ENCODE measurements at regions not wholly inside any gene's neighbourhood (a gene's known extent, or its start where the extent isn't known, plus 50 kb on each side); places are given as distances from the start of the nearest gene placed in this dataset.

- Histone ChIP-seq H3K4me3 (no peak overlapping the region), H3K36me3 (ENCODE audit: low read depth) (no peaks in the 10 kb centered on the region), H3K4me1 (ENCODE audit: low read depth) (no peaks in the 10 kb centered on the region), H3K9me3 (no peaks in the 10 kb centered on the region)
- TF ChIP-seq CTCF (IDR thresholded peaks at IDR 0.05), result no peak
- DNase-seq (no peak), ATAC-seq (no peak)
- intact Hi-C loops (cut with DNase I, micrococcal nuclease), result no loop called here
These were observed 159.6 kb downstream of the NXNL2 start for GRCh38 chr9:88694625-88695024.

GRCh38 chr9:88696501-88696900 is 161.5 kb downstream of the NXNL2 start:
- H3K4me1 ChIP-seq (ENCODE audit: low read depth), result no peaks in the 10 kb centered on the region
- intact Hi-C loops (cut with DNase I, micrococcal nuclease), result no loop called here
- no peak for DNase-seq
- ATAC-seq, result no peak
- no peaks in the 10 kb centered on the region for H3K36me3 ChIP-seq (ENCODE audit: low read depth)
- no peak overlapping the region for H3K4me3 ChIP-seq
- TF ChIP-seq CTCF (IDR thresholded peaks at IDR 0.05), result no peak
- H3K9me3 ChIP-seq, result no peaks in the 10 kb centered on the region

- ATAC-seq, result no peak
- H3K9me3 ChIP-seq, result no peaks in the 10 kb centered on the region
These were observed 162.9 kb downstream of the NXNL2 start for GRCh38 chr9:88697764-88698432.

GRCh38 chr9:88702985-88703384 is 168.0 kb downstream of the NXNL2 start:
- H3K4me3 ChIP-seq, result no peak overlapping the region
- intact Hi-C loops (cut with DNase I, micrococcal nuclease), result no loop called here
- no peaks in the 10 kb centered on the region for H3K4me1 ChIP-seq (ENCODE audit: low read depth)
- TF ChIP-seq CTCF (IDR thresholded peaks at IDR 0.05), result no peak
- ATAC-seq (no peak), DNase-seq (no peak)
- H3K36me3 ChIP-seq (ENCODE audit: low read depth), result no peaks in the 10 kb centered on the region
- no peaks in the 10 kb centered on the region for H3K9me3 ChIP-seq

More at GRCh38 chr9:88697764-88698432, 162.9 kb downstream of the NXNL2 start:
- no peaks in the 10 kb centered on the region for H3K36me3 ChIP-seq (ENCODE audit: low read depth)
- no peak for DNase-seq
- no peak for TF ChIP-seq CTCF (IDR thresholded peaks at IDR 0.05)
- H3K4me1 ChIP-seq (ENCODE audit: low read depth), result no peaks in the 10 kb centered on the region
- no peak overlapping the region for H3K4me3 ChIP-seq
- intact Hi-C loops (cut with DNase I, micrococcal nuclease), result no loop called here

- no peaks in the 10 kb centered on the region for H3K9me3 ChIP-seq
- DNase-seq, result no peak
- no peak for ATAC-seq
- intact Hi-C loops (cut with DNase I, micrococcal nuclease), result no loop called here
- H3K4me3 ChIP-seq, result no peak overlapping the region
- no peaks in the 10 kb centered on the region for H3K4me1 ChIP-seq (ENCODE audit: low read depth)
- no peaks in the 10 kb centered on the region for H3K36me3 ChIP-seq (ENCODE audit: low read depth)
- no peak for TF ChIP-seq CTCF (IDR thresholded peaks at IDR 0.05)
These were observed 171.5 kb downstream of the NXNL2 start for GRCh38 chr9:88706193-88707113.

All from mucosa of descending colon (tissue), 3 donors.